Nephron (organoid): ENCODE measurements at regions not wholly inside any gene's neighbourhood (a gene's known extent, or its start where the extent isn't known, plus 50 kb on each side); places are given as distances from the start of the nearest gene placed in this dataset.

Experiments used
- H3K27ac Mint-ChIP-seq, 3 experiments: 2 replicates each; pipeline ENCODE4 v1.8.0; 2020; ENCODE audit warnings: mixed read lengths in 3 of 3, mild to moderate bottlenecking in 2 of 3, moderate library complexity in 1 of 3
- H3K27me3 Mint-ChIP-seq: 2 replicates; pipeline ENCODE4 v1.8.0; 2021; ENCODE audit warnings: low read depth, mild to moderate bottlenecking, moderate library complexity, mixed read lengths
- H3K36me3 Mint-ChIP-seq: 2 replicates; pipeline ENCODE4 v1.8.0; 2020; ENCODE audit warnings: low read depth, mixed read lengths
- H3K4me1 Mint-ChIP-seq: 2 replicates; pipeline ENCODE4 v1.8.0; 2020; ENCODE audit warnings: mixed read lengths
- H3K4me3 Mint-ChIP-seq, 3 experiments: 2 replicates each; pipeline ENCODE4 v1.8.0; 2020; ENCODE audit warnings: mild to moderate bottlenecking in 3 of 3, mixed read lengths in 3 of 3, moderate library complexity in 2 of 3
- H3K9me3 Mint-ChIP-seq: 2 replicates; pipeline ENCODE4 v1.8.0; 2020; ENCODE audit warnings: mixed read lengths
- TF ChIP-seq, protein P1 (sequence below), 3 experiments: fragments of 200-600 bp; sonication (generic); IDR thresholded peaks; one replicate each; pipeline ENCODE4 v1.5.0; 2021; ENCODE audit warnings: antibody characterized with exemption in 3 of 3; ENCODE audit not compliant: unreplicated experiment in 3 of 3

DNA sequence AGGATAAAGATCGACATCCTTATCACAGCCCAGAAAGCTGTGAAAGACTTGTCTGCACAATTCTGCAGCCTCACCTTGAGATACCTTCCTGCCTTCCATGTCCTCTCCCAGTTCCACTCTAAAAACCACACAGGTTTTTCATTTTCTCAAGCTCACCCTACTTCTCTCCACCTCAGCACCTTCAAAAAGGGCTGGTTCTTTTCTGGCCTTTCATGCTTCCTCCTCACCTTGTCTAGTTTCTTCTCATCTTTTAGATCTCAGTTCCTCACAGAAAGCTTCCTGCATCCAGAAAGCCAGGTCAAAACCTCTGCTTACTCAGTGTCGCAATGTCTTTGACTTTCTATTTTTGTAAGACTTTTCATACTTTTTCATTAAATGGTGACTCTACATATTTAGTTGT lies 140.2 kb upstream of the STT3B start:
- Mint-ChIP-seq H3K27me3 (peaks cover 4% of the 10 kb centered on the region), H3K36me3 (no peaks in the 10 kb centered on the region), H3K4me1 (peaks cover 32% of the 10 kb centered on the region), H3K9me3 (peaks cover under 1% of the 10 kb centered on the region), H3K4me3 (no peak overlapping the region), H3K27ac (peak overlapping the region in 1 of 3 experiments; percentile 17)
- TF ChIP-seq, protein P1, sequence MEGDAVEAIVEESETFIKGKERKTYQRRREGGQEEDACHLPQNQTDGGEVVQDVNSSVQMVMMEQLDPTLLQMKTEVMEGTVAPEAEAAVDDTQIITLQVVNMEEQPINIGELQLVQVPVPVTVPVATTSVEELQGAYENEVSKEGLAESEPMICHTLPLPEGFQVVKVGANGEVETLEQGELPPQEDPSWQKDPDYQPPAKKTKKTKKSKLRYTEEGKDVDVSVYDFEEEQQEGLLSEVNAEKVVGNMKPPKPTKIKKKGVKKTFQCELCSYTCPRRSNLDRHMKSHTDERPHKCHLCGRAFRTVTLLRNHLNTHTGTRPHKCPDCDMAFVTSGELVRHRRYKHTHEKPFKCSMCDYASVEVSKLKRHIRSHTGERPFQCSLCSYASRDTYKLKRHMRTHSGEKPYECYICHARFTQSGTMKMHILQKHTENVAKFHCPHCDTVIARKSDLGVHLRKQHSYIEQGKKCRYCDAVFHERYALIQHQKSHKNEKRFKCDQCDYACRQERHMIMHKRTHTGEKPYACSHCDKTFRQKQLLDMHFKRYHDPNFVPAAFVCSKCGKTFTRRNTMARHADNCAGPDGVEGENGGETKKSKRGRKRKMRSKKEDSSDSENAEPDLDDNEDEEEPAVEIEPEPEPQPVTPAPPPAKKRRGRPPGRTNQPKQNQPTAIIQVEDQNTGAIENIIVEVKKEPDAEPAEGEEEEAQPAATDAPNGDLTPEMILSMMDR (IDR thresholded peaks at IDR 0.05; ENCODE audit: unreplicated experiment in 3 of 3) = no peak

DNA sequence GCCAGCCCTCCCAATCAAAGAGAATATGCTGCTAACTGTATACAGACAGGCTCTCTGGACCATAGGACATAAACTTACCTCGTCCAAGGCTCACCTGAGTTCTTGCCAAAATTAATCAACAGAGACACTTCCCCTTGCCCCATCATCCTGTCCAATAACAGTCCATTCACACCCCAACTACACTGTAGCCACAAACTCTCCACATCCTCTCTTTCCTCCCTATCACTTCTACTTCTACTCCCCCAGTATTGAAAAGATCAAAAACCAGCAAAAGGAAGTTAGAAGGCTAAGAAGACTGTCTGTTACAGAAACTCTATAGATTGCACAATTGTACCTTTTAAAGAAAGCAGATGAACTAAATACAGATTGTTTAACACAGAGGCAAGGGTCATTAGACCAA lies 133.5 kb upstream of the STT3B start:
- H3K4me3 Mint-ChIP-seq = no peak overlapping the region
- TF ChIP-seq, protein P1 (IDR thresholded peaks at IDR 0.05; ENCODE audit: unreplicated experiment in 3 of 3) = no peak
- H3K27me3 Mint-ChIP-seq = no peaks in the 10 kb centered on the region
- H3K36me3 Mint-ChIP-seq = no peaks in the 10 kb centered on the region
- no peaks in the 10 kb centered on the region for H3K4me1 Mint-ChIP-seq
- no peak overlapping the region for H3K27ac Mint-ChIP-seq
- peaks cover 21% of the 10 kb centered on the region for H3K9me3 Mint-ChIP-seq

DNA sequence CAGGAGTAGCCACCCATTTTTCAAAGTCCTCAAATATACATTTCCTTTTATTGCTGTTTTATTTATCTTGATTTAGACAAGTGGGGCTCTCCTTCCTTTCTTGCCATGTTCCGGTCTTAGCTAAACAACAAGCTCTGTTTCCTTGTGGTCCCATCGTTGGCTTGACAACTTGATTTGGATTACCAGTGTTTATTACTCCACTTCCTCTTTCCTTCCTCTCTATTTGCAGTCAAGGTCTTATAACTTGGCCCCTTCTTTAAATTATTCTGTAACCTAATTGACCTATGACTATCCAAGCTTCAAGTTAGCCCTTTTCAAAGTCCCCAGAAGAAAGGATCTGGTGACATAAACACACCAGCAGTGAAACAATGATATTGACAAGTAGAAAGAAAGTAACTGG lies 130.6 kb upstream of the STT3B start:
- TF ChIP-seq, protein P1 (IDR thresholded peaks at IDR 0.05; ENCODE audit: unreplicated experiment in 3 of 3) = no peak

DNA sequence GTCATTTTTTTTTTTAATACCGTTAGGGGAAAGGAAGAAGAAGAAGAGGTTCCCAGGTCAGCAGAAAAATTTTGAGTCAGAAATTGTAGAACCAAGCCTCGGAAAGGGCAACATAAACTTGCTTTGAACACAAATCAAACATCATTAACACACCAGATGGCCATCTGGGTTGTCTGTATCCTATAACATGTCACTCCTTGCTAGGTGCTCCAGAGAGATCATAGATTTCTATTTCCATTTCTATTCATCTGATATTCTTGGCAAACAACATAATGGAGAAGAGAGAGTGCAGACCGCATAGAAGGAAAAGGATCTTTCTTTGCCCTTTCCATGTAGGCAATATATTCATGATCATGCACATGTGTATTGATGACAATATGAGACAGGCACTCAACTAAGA lies 129.5 kb upstream of the STT3B start:
- Mint-ChIP-seq H3K27ac (no peak overlapping the region), H3K36me3 (no peaks in the 10 kb centered on the region), H3K27me3 (no peaks in the 10 kb centered on the region), H3K4me1 (peaks cover 27% of the 10 kb centered on the region), H3K4me3 (no peak overlapping the region), H3K9me3 (peaks cover 21% of the 10 kb centered on the region)
- TF ChIP-seq, protein P1 (IDR thresholded peaks at IDR 0.05; ENCODE audit: unreplicated experiment in 3 of 3) = no peak

More for the DNA sequence above, 130.6 kb upstream of the STT3B start:
- Mint-ChIP-seq H3K4me3 (no peak overlapping the region), H3K4me1 (peaks cover 20% of the 10 kb centered on the region), H3K9me3 (peaks cover 21% of the 10 kb centered on the region), H3K27ac (no peak overlapping the region), H3K36me3 (no peaks in the 10 kb centered on the region), H3K27me3 (no peaks in the 10 kb centered on the region)

DNA sequence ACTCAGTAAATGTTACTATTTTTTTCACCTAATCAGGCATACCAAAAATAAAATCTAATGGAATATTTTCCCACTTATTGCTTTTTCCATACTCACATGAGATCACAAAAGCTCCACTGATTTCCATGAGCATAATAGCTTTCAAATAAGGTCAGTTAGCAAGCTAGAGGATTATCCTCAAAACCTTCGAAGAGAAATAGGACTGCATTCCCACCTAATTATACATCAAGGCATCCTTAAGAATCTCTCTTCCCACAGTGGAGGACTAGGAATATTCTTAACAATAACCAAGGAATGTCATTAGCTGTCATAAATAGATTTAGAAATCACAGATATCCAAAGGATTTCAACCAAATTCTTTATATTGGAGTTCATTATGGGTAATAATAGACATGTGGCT lies 127.9 kb upstream of the STT3B start:
- TF ChIP-seq, protein P1 (IDR thresholded peaks at IDR 0.05; ENCODE audit: unreplicated experiment in 3 of 3) = no peak
- Mint-ChIP-seq H3K36me3 (no peaks in the 10 kb centered on the region), H3K4me3 (no peak overlapping the region), H3K9me3 (peaks cover 16% of the 10 kb centered on the region), H3K27me3 (no peaks in the 10 kb centered on the region), H3K27ac (no peak overlapping the region), H3K4me1 (peaks cover 37% of the 10 kb centered on the region)

DNA sequence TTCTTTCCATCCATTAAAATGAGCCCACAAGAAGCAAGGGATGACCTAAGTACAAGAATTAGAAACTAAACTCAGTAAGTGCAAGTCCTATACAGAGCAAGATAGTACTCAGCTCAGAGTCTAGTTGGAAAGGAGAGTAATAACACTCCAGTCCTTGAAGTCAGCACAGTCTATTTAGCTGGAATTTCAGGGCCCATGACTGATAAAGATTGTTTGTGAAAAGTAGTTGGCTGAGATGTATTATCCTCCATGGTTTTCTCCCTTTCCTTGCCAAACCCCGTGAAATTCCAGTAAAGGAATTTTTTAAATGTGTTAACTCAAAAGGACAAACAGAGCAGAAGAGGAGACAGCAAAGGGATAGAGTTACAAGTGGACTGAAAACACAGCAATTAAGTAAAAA lies 127.2 kb upstream of the STT3B start:
- H3K36me3 Mint-ChIP-seq = no peaks in the 10 kb centered on the region
- no peaks in the 10 kb centered on the region for H3K27me3 Mint-ChIP-seq
- peak overlapping the region in 1 of 3 experiments; percentile 17 for H3K27ac Mint-ChIP-seq
- H3K9me3 Mint-ChIP-seq = peaks cover 12% of the 10 kb centered on the region
- no peak overlapping the region for H3K4me3 Mint-ChIP-seq
- TF ChIP-seq, protein P1 (IDR thresholded peaks at IDR 0.05; ENCODE audit: unreplicated experiment in 3 of 3) = no peak
- peaks cover 40% of the 10 kb centered on the region for H3K4me1 Mint-ChIP-seq
